HepG2 (cell line): ENCODE measurements at regions not wholly inside any gene's neighbourhood (a gene's known extent, or its start where the extent isn't known, plus 50 kb on each side); places are given as distances from the start of the nearest gene placed in this dataset.

Source experiments
- ATAC-seq: fragments of 200-7000 bp; cut with Tn5 transposase; 3 replicates; pipeline ENCODE4 v1.9.1; 2020; ENCODE audit warnings: mild to moderate bottlenecking, moderate library complexity
- BruUV-seq: library from RNA; stranded (reverse); fragments of 400-500 nt; replicated peaks from 2 replicates; lab custom pipeline; 2021; lab: Mats Ljungman, UMichigan
- CTCF ChIA-PET: fragments of 300-600 bp; formaldehyde crosslinking; extraction: SDS; loops from one replicate; lab custom pipeline; 2021; ENCODE audit warnings: low total read pairs, inconsistent platforms, low intra/inter-chr PET ratio; lab: Yijun Ruan, JAX
- POLR2A ChIA-PET: fragments of 350-600 bp; sonication (Branson Sonifier 250); formaldehyde crosslinking; loops from one replicate; lab custom pipeline; 2020; ENCODE audit warnings: antibody characterized with exemption, inconsistent platforms; lab: Yijun Ruan, JAX
- DNase-seq: peaks from one replicate; pipeline ENCODE4 v3.0.0-alpha.2; 2015; ENCODE audit warnings: low spot score
- FAIRE-seq: peaks from 3 replicates; lab custom pipeline; 2011; peaks lifted over from hg19 to GRCh38; lab: Jason Lieb, UNC
- H2AFZ ChIP-seq: one replicate; pipeline ENCODE4 v1.6.1; 2011; ENCODE audit warnings: low read length, inconsistent platforms
- H3K27ac ChIP-seq: fragments of 300-600 bp; 3 replicates; pipeline ENCODE4 v1.8.0; 2011; ENCODE audit warnings: mixed run types, mild to moderate bottlenecking, mixed read lengths, low read length, inconsistent platforms; ENCODE audit not compliant: insufficient read depth; ENCODE audit errors: extremely low read length
- H3K27me3 ChIP-seq, 2 experiments: fragments of 200-600 bp in 1 of 2; 2 replicates in 1 of 2; 3 replicates in 1 of 2; pipeline versions ENCODE4 v1.6.0 to v1.8.0; 2011; ENCODE audit warnings: low read length in 2 of 2, mild to moderate bottlenecking in 2 of 2, moderate library complexity in 2 of 2, inconsistent platforms in 1 of 2; ENCODE audit not compliant: insufficient read depth in 2 of 2, control insufficient read depth in 1 of 2
- H3K36me3 ChIP-seq, 2 experiments: fragments of 200-600 bp in 1 of 2; replicated peaks in 1 of 2; 2 replicates in 1 of 2; 3 replicates in 1 of 2; pipeline versions ENCODE4 v1.5.1 to v1.8.0; 2011; ENCODE audit warnings: low read length in 2 of 2, inconsistent platforms in 1 of 2; ENCODE audit not compliant: insufficient read depth in 2 of 2, control insufficient read depth in 1 of 2
- H3K4me1 ChIP-seq: 2 replicates; pipeline ENCODE4 v1.5.1; 2012; ENCODE audit warnings: low read length, inconsistent platforms; ENCODE audit not compliant: insufficient read depth
- H3K4me2 ChIP-seq: 2 replicates; pipeline ENCODE4 v1.6.0; 2011; ENCODE audit warnings: low read depth, low read length, inconsistent platforms
- H3K4me3 ChIP-seq, 3 experiments: fragments of 200-600 bp in 1 of 3; sonication (generic), shearing (Covaris generic) in 1 of 3; replicated peaks in 1 of 3; 2 replicates each; pipeline ENCODE4 v1.5.1; 2011 to 2016; ENCODE audit warnings: low read length in 3 of 3, inconsistent platforms in 2 of 3, low read depth in 2 of 3, mild to moderate bottlenecking in 2 of 3, control low read depth in 1 of 3, mixed read lengths in 1 of 3; ENCODE audit not compliant: insufficient read depth in 1 of 3
- H3K79me2 ChIP-seq: one replicate; pipeline ENCODE4 v1.6.1; 2011; ENCODE audit warnings: low read length, inconsistent platforms; ENCODE audit not compliant: insufficient read depth
- H3K9ac ChIP-seq: 2 replicates; pipeline ENCODE4 v1.6.0; 2011; ENCODE audit warnings: mild to moderate bottlenecking, low read depth, low read length, inconsistent platforms; ENCODE audit not compliant: insufficient read depth
- H3K9me3 ChIP-seq: 2 replicates; pipeline ENCODE4 v1.5.1; 2012; ENCODE audit warnings: mild to moderate bottlenecking, low read length
- H4K20me1 ChIP-seq: 2 replicates; pipeline ENCODE4 v1.6.0; 2011; ENCODE audit warnings: inconsistent platforms, mild to moderate bottlenecking, low read length, moderate library complexity; ENCODE audit not compliant: insufficient read depth
- ARHGAP35 ChIP-seq: sonication (generic); formaldehyde crosslinking; IDR thresholded peaks from 2 replicates; pipeline ENCODE4 v1.9.0; 2022; ENCODE audit warnings: mild to moderate bottlenecking, inconsistent platforms, moderate library complexity, missing genetic modification reagents, borderline replicate concordance
- BCL6 ChIP-seq: IDR thresholded peaks from 2 replicates; pipeline ENCODE4 v1.6.1; 2016; ENCODE audit warnings: missing genetic modification reagents, missing compliant biosample characterization
- CBX2 ChIP-seq, 2 experiments: fragments of 200-600 bp in 1 of 2; sonication (generic); formaldehyde crosslinking in 1 of 2; IDR thresholded peaks; 2 replicates each; pipeline versions ENCODE4 v1.7.0 to v1.8.1; 2018 to 2022; ENCODE audit warnings: low read depth in 2 of 2, low read length in 1 of 2, mild to moderate bottlenecking in 1 of 2, missing genetic modification reagents in 1 of 2
- FOSL1 ChIP-seq: sonication (generic); formaldehyde crosslinking; IDR thresholded peaks from 2 replicates; pipeline ENCODE4 v1.9.0; 2021; ENCODE audit warnings: missing genetic modification reagents, borderline replicate concordance
- HNRNPLL ChIP-seq: fragments of 200-400 bp; formaldehyde crosslinking; IDR thresholded peaks from 2 replicates; pipeline ENCODE4 v1.6.1; 2017; ENCODE audit warnings: mild to moderate bottlenecking, low read depth, low read length; ENCODE audit not compliant: poor library complexity, severe bottlenecking
- KLF16 ChIP-seq, 2 experiments: sonication (generic) in 1 of 2; formaldehyde crosslinking in 1 of 2; IDR thresholded peaks; 2 replicates each; pipeline versions ENCODE4 v1.6.1 to v1.8.0; 2016 to 2023; ENCODE audit warnings: missing genetic modification reagents in 2 of 2, missing compliant biosample characterization in 1 of 2
- MAFG ChIP-seq: sonication (generic); formaldehyde crosslinking; IDR thresholded peaks from 2 replicates; pipeline ENCODE4 v1.5.1; 2020; ENCODE audit warnings: mild to moderate bottlenecking, missing genetic modification reagents
- RNF2 ChIP-seq: fragments of 450-650 bp; conservative IDR thresholded peaks from 2 replicates; pipeline ENCODE4 v1.6.1; 2016; ENCODE audit warnings: low read depth
- SMYD3 ChIP-seq: sonication (generic); formaldehyde crosslinking; IDR thresholded peaks from 2 replicates; pipeline ENCODE4 v1.8.1; 2023; ENCODE audit warnings: mild to moderate bottlenecking, missing genetic modification reagents
- SOX13 ChIP-seq, 3 experiments: fragments of 450-650 bp in 1 of 3; sonication (generic) in 1 of 3; formaldehyde crosslinking in 1 of 3; IDR thresholded peaks in 2 of 3; conservative IDR thresholded peaks in 1 of 3; 2 replicates each; pipeline versions ENCODE4 v1.5.0 to v1.6.1; 2016 to 2020; ENCODE audit warnings: antibody characterized with exemption in 1 of 3, mild to moderate bottlenecking in 1 of 3, missing compliant biosample characterization in 1 of 3, missing genetic modification reagents in 1 of 3, moderate library complexity in 1 of 3
- TAF15 ChIP-seq: fragments of 200-400 bp; formaldehyde crosslinking; IDR thresholded peaks from one replicate; pipeline ENCODE4 v1.6.1; 2018; ENCODE audit warnings: mild to moderate bottlenecking, low read depth, low read length; ENCODE audit not compliant: poor library complexity, severe bottlenecking
- TARDBP ChIP-seq: sonication (generic); formaldehyde crosslinking; IDR thresholded peaks from 2 replicates; pipeline ENCODE4 v1.8.0; 2022; ENCODE audit warnings: mild to moderate bottlenecking, missing genetic modification reagents
- TOE1 ChIP-seq: sonication (generic); formaldehyde crosslinking; IDR thresholded peaks from 2 replicates; pipeline ENCODE4 v1.4.0; 2020; ENCODE audit warnings: mild to moderate bottlenecking, missing genetic modification reagents
- ZBTB42 ChIP-seq: sonication (generic); formaldehyde crosslinking; IDR thresholded peaks from 2 replicates; pipeline ENCODE4 v1.5.0; 2020; ENCODE audit warnings: mild to moderate bottlenecking, missing genetic modification reagents
- ZFP90 ChIP-seq: sonication (generic); formaldehyde crosslinking; IDR thresholded peaks from 2 replicates; pipeline ENCODE4 v1.8.0; 2022; ENCODE audit warnings: missing genetic modification reagents, mild to moderate bottlenecking, inconsistent platforms, borderline replicate concordance
- ZNF234 ChIP-seq: sonication (generic); formaldehyde crosslinking; conservative IDR thresholded peaks from 2 replicates; pipeline ENCODE4 v1.5.1; 2020; ENCODE audit warnings: mild to moderate bottlenecking, missing genetic modification reagents
- ZNF260 ChIP-seq: sonication (generic); formaldehyde crosslinking; IDR thresholded peaks from 2 replicates; pipeline ENCODE4 v1.4.0; 2020; ENCODE audit warnings: missing genetic modification reagents, low read depth, mild to moderate bottlenecking, borderline replicate concordance
- ZNF674 ChIP-seq: sonication (generic); formaldehyde crosslinking; IDR thresholded peaks from 2 replicates; pipeline ENCODE4 v1.5.0; 2020; ENCODE audit warnings: low read depth, mild to moderate bottlenecking, missing genetic modification reagents
- ZNF737 ChIP-seq: sonication (generic); formaldehyde crosslinking; IDR thresholded peaks from 2 replicates; pipeline ENCODE4 v1.5.0; 2020; ENCODE audit warnings: missing genetic modification reagents, mild to moderate bottlenecking, borderline replicate concordance
- ZSCAN21 ChIP-seq: sonication (generic); formaldehyde crosslinking; IDR thresholded peaks from 2 replicates; pipeline ENCODE4 v1.8.0; 2022; ENCODE audit warnings: mild to moderate bottlenecking, missing genetic modification reagents, moderate library complexity, borderline replicate concordance
- WGBS: methylation state at CpG from one replicate; pipeline ENCODE4 v1.1.6; 2017; ENCODE audit warnings: low lambda C conversion rate; 5-methylcytosine and 5-hydroxymethylcytosine counted together
- in situ Hi-C: cut with HindIII; loops from 2 replicates; pipeline ENCODE4 v1.10.0; 2017; ENCODE audit warnings: low pct_unique_long_range_greater_than_20kb; ENCODE audit not compliant: extremely low pct_ligation_motif_present
- intact Hi-C: fragments of 100-400 bp; cut with micrococcal nuclease; formaldehyde crosslinking; loops from one replicate; pipeline ENCODE4 v1.10.0; 2022; ENCODE audit not compliant: unreplicated experiment
- TF ChIP-seq, protein P1 (sequence below): sonication (generic); formaldehyde crosslinking; IDR thresholded peaks from 2 replicates; pipeline ENCODE4 v1.8.0; 2022; ENCODE audit warnings: missing genetic modification reagents, low read depth, mild to moderate bottlenecking, borderline replicate concordance

DNA sequence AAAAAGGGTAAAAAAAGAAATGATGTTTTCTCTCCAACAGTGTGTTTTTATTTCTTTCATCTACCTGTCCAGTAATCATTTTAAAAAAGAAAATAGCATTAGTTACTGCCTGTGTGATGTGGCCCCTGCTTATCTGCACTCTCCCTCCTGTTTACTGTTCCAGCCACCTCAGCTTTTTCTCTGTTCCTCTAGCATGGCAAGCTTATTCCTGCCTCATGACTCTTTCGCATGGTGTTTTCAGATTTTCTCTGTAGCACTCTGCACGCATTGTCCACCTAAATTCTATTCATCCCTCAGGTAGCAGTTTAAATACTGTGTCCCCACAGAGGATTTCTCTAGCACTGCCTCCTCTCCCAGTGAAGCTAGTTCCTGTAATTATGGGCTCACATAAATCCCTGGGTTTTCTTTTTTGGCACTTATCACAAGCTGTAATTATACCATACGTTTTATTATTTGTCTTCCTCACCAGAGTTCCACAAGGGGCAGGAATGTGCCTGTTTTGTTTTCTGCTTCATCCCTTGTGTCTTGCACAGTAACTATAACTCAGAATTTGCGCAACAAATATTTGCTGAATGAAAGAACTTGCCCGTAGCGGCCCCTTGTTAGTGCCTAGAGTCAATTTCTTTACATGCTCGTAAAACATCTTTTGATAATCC lies 51.4 kb upstream of the LRIG2 start:
- ChIA-PET POLR2A (interaction anchor here (1.4 to 2.3 kb wide), 3 partner anchors 17 to 65 kb away, joined by 5 to 10 read pairs (median 6); partner anchors contain the start of gene SLC16A1), CTCF (no interaction called here)
- Histone ChIP-seq H3K4me2 (peak overlapping the region; percentile 69), H3K27me3 (no peaks in the 10 kb centered on the region), H2AFZ (no peak overlapping the region), H3K4me1 (peaks cover 52% of the 10 kb centered on the region), H4K20me1 (no peaks in the 10 kb centered on the region), H3K27ac (peak overlapping the region; percentile 69), H3K4me3 (peak overlapping the region in 2 of 3 experiments; percentile 24 to 39; a peak in 2 of 6 replicates), H3K9ac (peak overlapping the region; percentile 35), H3K79me2 (no peaks in the 10 kb centered on the region), H3K36me3 (no peaks in the 10 kb centered on the region), H3K9me3 (no peaks in the 10 kb centered on the region)
- intact Hi-C loops, result no loop called here
- in situ Hi-C loops, result no loop called here
- BruUV-seq, result no TSS peak
- peak; percentile 83 for ATAC-seq
- WGBS, result 10% methylated on average over 7 of the region's 7 CpGs
- DNase-seq, result peak; percentile 74
- peak; percentile 51 for FAIRE-seq
- TF ChIP-seq FOSL1 (CRISPR knock-in tag) (no peak), ZFP90 (CRISPR knock-in tag) (no peak), SMYD3 (CRISPR knock-in tag) (no peak), RNF2 (no peak), SOX13 (IDR thresholded peaks at IDR 0.05) (no peak), SOX13 (CRISPR knock-in tag; conservative IDR thresholded peaks at IDR 0.05 in 1 of 2, IDR thresholded peaks at IDR 0.05 in 1 of 2) (peak in 1 of 2 experiments; percentile 76; a peak in 2 of 4 replicates), ZNF234 (CRISPR knock-in tag) (no peak), ZBTB42 (CRISPR knock-in tag) (no peak), KLF16 (CRISPR knock-in tag; IDR thresholded peaks at IDR 0.05) (no peak), ZNF737 (CRISPR knock-in tag) (no peak), TARDBP (0 out of 2 replicates have a peak, but pooled peaks have one; percentile 25), BCL6 (peak; percentile 55), CBX2 (IDR thresholded peaks at IDR 0.05; ENCODE audit: low read depth, low read length) (no peak), CBX2 (CRISPR knock-in tag; IDR thresholded peaks at IDR 0.05; ENCODE audit: low read depth) (no peak), TAF15 (no peak), ZNF674 (CRISPR knock-in tag) (no peak), ZSCAN21 (CRISPR knock-in tag) (no peak), TOE1 (CRISPR knock-in tag) (no peak), ARHGAP35 (CRISPR knock-in tag) (no peak), HNRNPLL (no peak), MAFG (CRISPR knock-in tag) (no peak), ZNF260 (CRISPR knock-in tag) (no peak)
- TF ChIP-seq, protein P1, sequence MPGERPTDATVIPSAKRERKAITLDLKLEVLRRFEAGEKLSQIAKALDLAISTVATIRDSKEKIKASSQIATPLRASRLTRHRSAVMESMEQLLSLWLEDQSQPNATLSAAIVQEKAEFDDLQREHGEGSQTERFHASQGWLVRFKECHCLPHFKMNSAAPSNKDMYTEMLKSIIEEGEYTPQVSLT (CRISPR knock-in tag), result no peak
